ENCODE measurements at regions not wholly inside any gene's neighbourhood (a gene's known extent, or its start where the extent isn't known, plus 50 kb on each side); places are given as distances from the start of the nearest gene placed in this dataset.

DNA sequence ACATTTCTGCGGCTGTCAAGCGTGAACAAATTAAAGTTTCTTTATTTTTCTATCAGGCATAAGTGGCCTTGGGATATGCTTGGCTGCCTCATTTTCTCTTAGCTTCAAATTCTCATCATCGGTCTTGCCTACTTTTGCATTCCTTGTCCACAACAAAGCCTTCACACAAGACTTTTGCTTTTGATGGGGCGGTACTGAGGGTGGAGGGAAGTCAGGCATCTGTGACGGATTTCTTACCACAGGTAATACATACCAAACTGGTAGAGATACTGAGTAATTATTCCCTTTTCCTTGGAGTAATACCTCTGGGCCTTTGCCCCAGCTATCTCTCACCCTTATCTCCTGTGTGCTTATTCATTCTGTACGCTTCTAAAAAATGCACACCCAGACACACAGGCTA lies 468.3 kb upstream of the RGPD4 start:
- Histone ChIP-seq H3K36me3 (no peaks in the 10 kb centered on the region), H3K4me3 (no peak overlapping the region), H3K27ac (no peak overlapping the region), H3K9me3 (no peaks in the 10 kb centered on the region), H3K4me1 (no peaks in the 10 kb centered on the region), H3K27me3 (no peaks in the 10 kb centered on the region)
- no peak for DNase-seq
- TF ChIP-seq, protein P1, sequence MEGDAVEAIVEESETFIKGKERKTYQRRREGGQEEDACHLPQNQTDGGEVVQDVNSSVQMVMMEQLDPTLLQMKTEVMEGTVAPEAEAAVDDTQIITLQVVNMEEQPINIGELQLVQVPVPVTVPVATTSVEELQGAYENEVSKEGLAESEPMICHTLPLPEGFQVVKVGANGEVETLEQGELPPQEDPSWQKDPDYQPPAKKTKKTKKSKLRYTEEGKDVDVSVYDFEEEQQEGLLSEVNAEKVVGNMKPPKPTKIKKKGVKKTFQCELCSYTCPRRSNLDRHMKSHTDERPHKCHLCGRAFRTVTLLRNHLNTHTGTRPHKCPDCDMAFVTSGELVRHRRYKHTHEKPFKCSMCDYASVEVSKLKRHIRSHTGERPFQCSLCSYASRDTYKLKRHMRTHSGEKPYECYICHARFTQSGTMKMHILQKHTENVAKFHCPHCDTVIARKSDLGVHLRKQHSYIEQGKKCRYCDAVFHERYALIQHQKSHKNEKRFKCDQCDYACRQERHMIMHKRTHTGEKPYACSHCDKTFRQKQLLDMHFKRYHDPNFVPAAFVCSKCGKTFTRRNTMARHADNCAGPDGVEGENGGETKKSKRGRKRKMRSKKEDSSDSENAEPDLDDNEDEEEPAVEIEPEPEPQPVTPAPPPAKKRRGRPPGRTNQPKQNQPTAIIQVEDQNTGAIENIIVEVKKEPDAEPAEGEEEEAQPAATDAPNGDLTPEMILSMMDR (IDR thresholded peaks at IDR 0.05): no peak
- TF ChIP-seq POLR2A (IDR thresholded peaks at IDR 0.05): no peak
- intact Hi-C loops (cut with DNase I; ENCODE audit: low total_unique reads): no loop called here

DNA sequence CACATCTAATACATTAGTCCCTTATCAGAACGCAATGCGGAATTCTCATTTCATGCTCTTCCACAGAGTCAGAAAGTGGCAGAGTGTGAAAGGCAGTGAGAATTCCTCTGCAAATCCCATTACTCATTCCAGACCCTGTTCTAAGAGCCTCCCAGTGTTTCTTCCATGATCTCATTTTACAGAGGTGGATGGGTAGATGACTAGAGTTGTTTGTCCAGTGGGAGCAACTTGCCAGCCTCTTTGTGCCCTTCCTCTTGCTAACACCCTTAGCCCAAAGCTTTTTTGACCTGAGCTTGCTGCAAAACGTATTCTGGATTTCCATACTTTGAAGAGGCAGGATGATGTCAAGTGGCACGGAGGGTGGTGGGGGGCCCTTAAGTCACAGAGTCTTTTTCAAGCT lies 467.7 kb upstream of the RGPD4 start:
- Histone ChIP-seq H3K36me3 (no peaks in the 10 kb centered on the region), H3K9me3 (no peaks in the 10 kb centered on the region), H3K4me1 (no peaks in the 10 kb centered on the region), H3K4me3 (no peak overlapping the region), H3K27ac (no peak overlapping the region), H3K27me3 (no peaks in the 10 kb centered on the region)
- DNase-seq: no peak
- intact Hi-C loops (cut with DNase I; ENCODE audit: low total_unique reads): no loop called here
- TF ChIP-seq POLR2A (IDR thresholded peaks at IDR 0.05): no peak
- TF ChIP-seq, protein P1 (IDR thresholded peaks at IDR 0.05): no peak

DNA sequence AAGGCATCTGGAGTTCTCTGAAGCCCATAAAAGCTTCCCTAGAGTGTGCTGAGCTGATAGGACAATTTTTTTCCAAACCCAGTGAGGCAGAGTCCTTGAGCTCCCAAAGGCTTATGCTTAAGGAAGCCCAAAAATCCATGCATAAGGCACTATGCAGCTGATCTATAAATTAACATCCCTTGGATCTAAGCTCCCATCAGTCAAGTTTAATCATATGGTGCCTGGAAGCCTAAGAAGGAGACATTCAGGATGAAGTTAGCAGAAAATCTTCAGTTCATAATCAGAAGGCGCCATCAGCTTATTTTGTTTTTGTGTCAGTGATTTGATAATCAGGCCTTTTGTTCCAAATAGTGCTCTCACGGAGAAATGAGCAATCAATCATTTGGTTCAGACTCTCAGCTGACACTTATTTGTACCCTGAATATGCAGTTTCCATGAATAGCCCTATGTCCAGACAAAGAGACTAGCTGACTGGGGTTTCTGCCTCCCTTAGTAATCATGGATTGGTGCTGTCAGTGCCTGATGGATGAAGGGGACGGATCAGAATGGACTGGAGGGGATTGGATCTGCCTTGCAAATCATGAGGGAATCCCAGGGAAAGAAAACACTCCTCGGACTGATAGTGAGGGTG lies 464.8 kb upstream of the RGPD4 start:
- intact Hi-C loops (cut with DNase I; ENCODE audit: low total_unique reads): no loop called here
- Histone ChIP-seq H3K4me1 (no peaks in the 10 kb centered on the region), H3K9me3 (no peaks in the 10 kb centered on the region), H3K4me3 (no peak overlapping the region), H3K27ac (no peak overlapping the region), H3K27me3 (no peaks in the 10 kb centered on the region), H3K36me3 (no peaks in the 10 kb centered on the region)
- no peak for DNase-seq
- no peak for TF ChIP-seq POLR2A (IDR thresholded peaks at IDR 0.05)
- TF ChIP-seq, protein P1 (IDR thresholded peaks at IDR 0.05): no peak

DNA sequence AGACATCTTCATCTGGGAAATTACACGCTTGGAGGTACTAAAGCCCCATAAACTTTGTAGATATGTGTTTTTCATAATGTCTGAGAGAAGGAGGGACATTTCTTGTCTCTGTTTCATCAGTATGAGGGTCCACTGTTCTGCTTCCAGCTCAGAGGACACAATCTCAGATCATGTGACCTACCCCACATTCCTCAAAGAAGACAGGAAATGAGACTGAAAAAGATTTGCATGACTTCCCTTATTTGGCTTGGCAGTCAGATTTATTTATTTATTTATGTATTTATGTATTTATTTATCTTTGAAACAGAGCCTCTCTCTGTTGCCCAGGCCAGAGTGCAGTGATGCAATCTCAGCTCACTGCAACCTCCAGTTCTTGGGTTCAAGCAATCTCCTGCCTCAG lies 463.7 kb upstream of the RGPD4 start:
- Histone ChIP-seq H3K27me3 (no peaks in the 10 kb centered on the region), H3K27ac (no peak overlapping the region), H3K9me3 (no peaks in the 10 kb centered on the region), H3K36me3 (no peaks in the 10 kb centered on the region), H3K4me1 (no peaks in the 10 kb centered on the region), H3K4me3 (no peak overlapping the region)
- no peak for DNase-seq
- TF ChIP-seq, protein P1 (IDR thresholded peaks at IDR 0.05): no peak
- no peak for TF ChIP-seq POLR2A (IDR thresholded peaks at IDR 0.05)
- intact Hi-C loops (cut with DNase I; ENCODE audit: low total_unique reads): no loop called here

DNA sequence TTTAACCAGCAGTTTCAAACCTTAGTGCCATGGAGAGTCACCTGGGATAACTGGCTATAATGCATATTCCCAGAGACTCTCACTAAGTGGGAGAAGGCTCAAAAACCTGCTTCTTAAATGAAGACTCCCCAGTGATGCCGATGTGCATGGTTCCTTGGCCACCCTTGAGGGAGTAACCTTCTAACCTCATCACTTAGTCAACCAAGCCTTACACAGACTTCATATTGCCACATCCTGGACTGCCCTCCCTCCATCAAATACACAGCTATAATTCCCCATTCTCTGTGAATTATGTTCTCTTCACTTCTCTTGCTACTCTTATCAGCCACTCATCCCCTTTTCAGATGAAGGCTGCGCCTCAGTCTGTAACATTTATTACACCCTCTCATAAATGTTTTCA lies 462.9 kb upstream of the RGPD4 start:
- H3K4me3 ChIP-seq: no peak overlapping the region
- H3K27ac ChIP-seq: no peak overlapping the region
- intact Hi-C loops (cut with DNase I; ENCODE audit: low total_unique reads): no loop called here

More for the DNA sequence above, 462.9 kb upstream of the RGPD4 start:
- Histone ChIP-seq H3K9me3 (no peaks in the 10 kb centered on the region), H3K36me3 (no peaks in the 10 kb centered on the region), H3K27me3 (no peaks in the 10 kb centered on the region), H3K4me1 (no peaks in the 10 kb centered on the region)
- DNase-seq: no peak
- TF ChIP-seq, protein P1 (IDR thresholded peaks at IDR 0.05): no peak
- no peak for TF ChIP-seq POLR2A (IDR thresholded peaks at IDR 0.05)

All from uterus (tissue), 3 donors.